Right atrium auricular region (tissue), 2 donors: ENCODE measurements at regions not wholly inside any gene's neighbourhood (a gene's known extent, or its start where the extent isn't known, plus 50 kb on each side); places are given as distances from the start of the nearest gene placed in this dataset.
"Not testable (repeated sequence)": the region's sequence is repeated elsewhere in the genome, so short reads cannot be mapped to it uniquely, and the experiment has no call there.

Experiments used
- DNase-seq: peaks from one replicate; pipeline ENCODE4 v3.0.0-alpha.2; 2019; ENCODE audit warnings: low spot score
- H3K27ac ChIP-seq, 2 donors: fragments of 200-600 bp; sonication (generic); 1 replicate in 1 of 2; 2 replicates in 1 of 2; pipeline ENCODE4 v1.5.1; 2016 to 2019
- H3K27me3 ChIP-seq, 2 donors: fragments of 200-600 bp; sonication (generic); one replicate each; pipeline versions ENCODE4 v1.5.1 to v1.6.0; 2017 to 2019
- H3K36me3 ChIP-seq: fragments of 200-600 bp; sonication (generic); one replicate; pipeline ENCODE4 v1.5.1; 2016
- H3K4me1 ChIP-seq, 2 donors: fragments of 200-600 bp; sonication (generic); one replicate each; pipeline versions ENCODE4 v1.5.1 to v1.6.0; 2017 to 2019
- H3K4me3 ChIP-seq, 2 donors: fragments of 200-600 bp; sonication (generic); 1 replicate in 1 of 2; 2 replicates in 1 of 2; pipeline ENCODE4 v1.5.1; 2017 to 2019; ENCODE audit warnings: mild to moderate bottlenecking in 1 of 2, moderate library complexity in 1 of 2
- H3K9me3 ChIP-seq, 2 donors: fragments of 200-600 bp; sonication (generic); one replicate each; pipeline ENCODE4 v1.5.1; 2019
- TF ChIP-seq, protein P1 (sequence below), 2 donors: fragments of 200-600 bp; sonication (generic); IDR thresholded peaks; one replicate each; pipeline ENCODE4 v1.5.1; 2019; ENCODE audit warnings: antibody characterized with exemption in 2 of 2

DNA sequence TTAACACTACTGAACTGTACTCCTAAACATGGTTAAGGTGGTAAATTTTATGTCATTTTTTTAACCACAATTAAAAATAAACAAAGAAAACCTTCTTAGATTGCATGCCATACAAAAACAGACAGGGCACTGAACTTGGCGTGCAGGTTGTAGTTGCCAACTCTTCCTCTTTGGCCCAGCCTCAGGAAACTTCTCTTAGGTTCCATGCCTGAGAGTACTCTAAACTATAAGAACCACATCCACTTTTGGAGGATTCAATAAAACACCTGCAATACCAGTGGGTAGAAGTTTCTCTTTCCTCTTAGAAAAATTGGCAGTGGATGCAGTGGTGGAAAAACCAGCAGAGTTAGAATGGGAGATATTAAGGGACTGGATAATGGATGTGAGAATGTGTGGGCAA, 103.4 kb downstream of the LUZP4 start:
- H3K4me3 ChIP-seq, result no peak overlapping the region
- no peak overlapping the region for H3K27ac ChIP-seq
- H3K36me3 ChIP-seq, result no peaks in the 10 kb centered on the region
- no peaks in the 10 kb centered on the region for H3K9me3 ChIP-seq
- H3K4me1 ChIP-seq, result no peaks in the 10 kb centered on the region
- H3K27me3 ChIP-seq, result no peaks in the 10 kb centered on the region
- TF ChIP-seq, protein P1, sequence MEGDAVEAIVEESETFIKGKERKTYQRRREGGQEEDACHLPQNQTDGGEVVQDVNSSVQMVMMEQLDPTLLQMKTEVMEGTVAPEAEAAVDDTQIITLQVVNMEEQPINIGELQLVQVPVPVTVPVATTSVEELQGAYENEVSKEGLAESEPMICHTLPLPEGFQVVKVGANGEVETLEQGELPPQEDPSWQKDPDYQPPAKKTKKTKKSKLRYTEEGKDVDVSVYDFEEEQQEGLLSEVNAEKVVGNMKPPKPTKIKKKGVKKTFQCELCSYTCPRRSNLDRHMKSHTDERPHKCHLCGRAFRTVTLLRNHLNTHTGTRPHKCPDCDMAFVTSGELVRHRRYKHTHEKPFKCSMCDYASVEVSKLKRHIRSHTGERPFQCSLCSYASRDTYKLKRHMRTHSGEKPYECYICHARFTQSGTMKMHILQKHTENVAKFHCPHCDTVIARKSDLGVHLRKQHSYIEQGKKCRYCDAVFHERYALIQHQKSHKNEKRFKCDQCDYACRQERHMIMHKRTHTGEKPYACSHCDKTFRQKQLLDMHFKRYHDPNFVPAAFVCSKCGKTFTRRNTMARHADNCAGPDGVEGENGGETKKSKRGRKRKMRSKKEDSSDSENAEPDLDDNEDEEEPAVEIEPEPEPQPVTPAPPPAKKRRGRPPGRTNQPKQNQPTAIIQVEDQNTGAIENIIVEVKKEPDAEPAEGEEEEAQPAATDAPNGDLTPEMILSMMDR (IDR thresholded peaks at IDR 0.05), result no peak
- DNase-seq, result no peak

DNA sequence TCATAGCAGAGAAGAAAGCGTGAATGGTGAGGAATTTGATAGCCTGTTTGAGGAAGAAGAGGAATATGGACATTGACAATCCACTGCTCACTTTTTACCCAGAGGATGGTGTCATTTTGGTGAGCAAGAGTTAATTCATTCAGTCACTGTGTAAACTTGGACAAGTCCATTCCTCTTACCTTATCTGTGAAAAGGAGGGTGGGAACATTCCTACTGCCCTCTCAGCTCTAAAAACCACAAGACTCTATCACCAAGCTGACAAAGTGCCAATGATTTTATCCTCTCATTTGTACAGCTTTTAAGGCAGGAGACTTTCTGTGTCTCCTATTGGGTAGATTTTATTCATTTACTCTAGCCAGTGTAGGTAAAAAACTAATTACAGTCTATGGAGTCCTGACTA, 103.8 kb downstream of the LUZP4 start:
- DNase-seq, result no peak
- Histone ChIP-seq H3K27me3 (no peaks in the 10 kb centered on the region), H3K4me3 (no peak overlapping the region), H3K4me1 (no peaks in the 10 kb centered on the region), H3K36me3 (no peaks in the 10 kb centered on the region), H3K27ac (no peak overlapping the region), H3K9me3 (no peaks in the 10 kb centered on the region)
- TF ChIP-seq, protein P1 (IDR thresholded peaks at IDR 0.05), result no peak

DNA sequence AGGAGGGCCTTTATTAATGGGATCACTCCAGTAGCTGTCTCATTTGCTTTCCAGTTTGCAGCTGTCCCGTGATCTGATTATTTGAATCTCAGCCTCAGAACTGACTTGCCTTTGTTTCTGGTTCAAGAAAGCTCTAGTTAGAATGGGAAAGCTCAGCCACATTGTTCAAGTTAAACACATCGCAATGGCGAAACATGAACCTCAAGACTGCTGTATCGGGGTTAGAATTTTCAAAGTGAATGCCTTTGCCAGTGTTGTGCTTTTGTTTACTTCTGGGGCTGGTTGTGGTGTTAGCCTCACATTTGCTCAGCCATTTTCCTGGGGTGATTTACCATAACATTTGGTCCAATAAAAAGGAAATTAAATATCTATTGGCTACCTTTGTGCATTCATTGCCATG, 105.3 kb downstream of the LUZP4 start:
- not testable (repeated sequence) for H3K4me1 ChIP-seq, H3K4me3 ChIP-seq, H3K36me3 ChIP-seq, H3K27me3 ChIP-seq, H3K27ac ChIP-seq, DNase-seq, H3K9me3 ChIP-seq

DNA sequence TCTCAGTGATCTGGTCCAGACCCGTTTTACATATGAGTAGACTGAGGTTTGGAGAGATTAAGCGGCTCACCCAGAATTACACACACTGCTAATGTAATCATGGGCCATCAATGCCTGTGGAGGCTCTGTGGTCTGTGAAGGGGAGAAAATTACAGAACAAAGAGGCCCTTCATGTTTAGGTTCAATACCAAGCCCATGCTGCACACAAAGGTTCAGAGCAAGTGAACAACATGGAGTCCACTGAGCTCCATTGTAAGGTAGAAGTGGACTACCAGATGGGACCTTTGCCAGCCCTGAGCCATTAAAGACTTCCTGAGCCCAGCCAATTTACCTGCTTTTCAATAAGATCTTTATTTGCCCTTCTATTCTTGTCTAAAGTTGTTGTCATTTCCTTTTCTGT, 109.8 kb downstream of the LUZP4 start:
- H3K27ac ChIP-seq, result no peak overlapping the region
- no peaks in the 10 kb centered on the region for H3K9me3 ChIP-seq
- no peak for DNase-seq
- no peaks in the 10 kb centered on the region for H3K27me3 ChIP-seq
- H3K36me3 ChIP-seq, result no peaks in the 10 kb centered on the region
- H3K4me1 ChIP-seq, result no peaks in the 10 kb centered on the region
- no peak overlapping the region for H3K4me3 ChIP-seq
- TF ChIP-seq, protein P1 (IDR thresholded peaks at IDR 0.05), result no peak

DNA sequence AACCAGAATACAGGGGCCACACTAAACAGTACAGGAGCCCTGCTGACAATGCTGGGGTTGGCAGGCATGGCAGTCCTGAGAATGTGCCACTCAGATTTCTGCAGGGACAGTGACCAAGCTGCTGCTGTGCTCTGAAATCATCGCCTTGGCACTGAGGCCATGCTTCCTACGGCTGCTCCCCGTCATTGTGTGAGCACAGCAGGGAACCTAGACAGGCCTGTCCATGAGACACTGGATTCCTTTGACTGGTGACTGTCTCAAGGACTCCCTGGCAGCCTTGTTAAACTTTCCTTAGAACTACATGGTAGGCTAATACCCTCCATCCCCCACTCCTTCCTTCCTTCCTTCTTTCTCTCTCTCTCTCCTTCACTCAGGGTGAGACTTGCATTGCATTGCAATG, 111.4 kb downstream of the LUZP4 start:
- no peaks in the 10 kb centered on the region for H3K27me3 ChIP-seq
- no peaks in the 10 kb centered on the region for H3K4me1 ChIP-seq
- no peaks in the 10 kb centered on the region for H3K9me3 ChIP-seq
- H3K36me3 ChIP-seq, result no peaks in the 10 kb centered on the region
- no peak overlapping the region for H3K27ac ChIP-seq
- TF ChIP-seq, protein P1 (IDR thresholded peaks at IDR 0.05), result no peak
- H3K4me3 ChIP-seq, result no peak overlapping the region
- DNase-seq, result no peak

DNA sequence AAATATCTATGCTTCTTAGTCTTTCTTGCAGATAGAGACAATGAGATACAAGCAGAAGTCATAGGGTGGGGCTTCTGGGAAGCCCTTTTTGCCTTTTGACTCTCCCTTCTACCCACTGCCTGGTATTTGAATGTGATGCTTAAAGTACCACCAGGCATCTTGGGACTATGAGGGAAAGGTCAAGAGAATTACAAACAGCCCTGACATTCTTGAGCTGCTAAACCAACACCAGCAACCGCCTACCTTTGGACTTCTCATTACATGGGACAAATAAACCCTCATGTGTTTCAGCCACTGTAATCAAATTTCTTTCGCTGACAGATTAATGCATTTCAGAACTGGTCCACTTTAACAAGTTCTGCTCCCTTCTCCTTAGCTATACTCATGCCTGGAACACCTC, 112.8 kb downstream of the LUZP4 start:
- Histone ChIP-seq H3K36me3 (no peaks in the 10 kb centered on the region), H3K27me3 (no peaks in the 10 kb centered on the region), H3K4me3 (no peak overlapping the region), H3K9me3 (no peaks in the 10 kb centered on the region), H3K4me1 (no peaks in the 10 kb centered on the region), H3K27ac (no peak overlapping the region)
- TF ChIP-seq, protein P1 (IDR thresholded peaks at IDR 0.05), result no peak
- no peak for DNase-seq
